Breast epithelium (tissue), 3 donors: ENCODE measurements at regions not wholly inside any gene's neighbourhood (a gene's known extent, or its start where the extent isn't known, plus 50 kb on each side); places are given as distances from the start of the nearest gene placed in this dataset.

Source experiments
- POLR2A ChIP-seq: fragments of 450-650 bp; IDR thresholded peaks from one replicate; pipeline ENCODE4 v1.6.1; 2016; ENCODE audit warnings: antibody characterized with exemption, mild to moderate bottlenecking, moderate library complexity
- POLR2AphosphoS5 ChIP-seq, 3 donors: sonication (generic); formaldehyde crosslinking; IDR thresholded peaks; one replicate each; pipeline ENCODE4 v1.6.1; 2017; ENCODE audit warnings: antibody characterized with exemption in 3 of 3

DNA sequence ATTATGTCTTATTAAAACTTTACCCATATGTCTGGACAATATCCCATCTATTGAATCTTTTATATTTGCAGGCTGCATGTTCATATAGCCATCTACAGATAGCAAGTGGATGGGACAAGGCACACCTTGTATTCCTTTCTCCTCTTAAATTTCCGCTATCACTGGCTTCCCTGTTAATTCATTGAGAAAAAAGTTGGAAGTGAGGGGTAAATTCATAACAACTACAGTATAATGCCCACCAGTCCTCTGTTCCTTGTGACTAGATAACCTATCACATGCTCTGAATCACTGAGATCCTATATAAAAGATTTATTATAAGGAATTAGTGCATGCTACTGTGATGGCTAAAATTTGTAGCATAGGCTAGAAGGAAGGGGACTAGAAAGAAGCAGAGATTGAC, 1005.8 kb upstream of the ATXN8OS start:
- TF ChIP-seq POLR2A (no peak), POLR2AphosphoS5 (IDR thresholded peaks at IDR 0.05) (no peak)
